ENCODE measurements at regions not wholly inside any gene's neighbourhood (a gene's known extent, or its start where the extent isn't known, plus 50 kb on each side); places are given as distances from the start of the nearest gene placed in this dataset.
"Not testable (repeated sequence)": the region's sequence is repeated elsewhere in the genome, so short reads cannot be mapped to it uniquely, and the experiment has no call there.

- TF ChIP-seq CTCF, POLR2A (IDR thresholded peaks at IDR 0.05): not testable (repeated sequence)
Measured at GRCh38 chr5:82944267-82944666, 132.9 kb downstream of the TMEM167A start.

All from uterus (tissue), 2 donors.